ENCODE measurements at regions not wholly inside any gene's neighbourhood (a gene's known extent, or its start where the extent isn't known, plus 50 kb on each side); places are given as distances from the start of the nearest gene placed in this dataset.

DNA sequence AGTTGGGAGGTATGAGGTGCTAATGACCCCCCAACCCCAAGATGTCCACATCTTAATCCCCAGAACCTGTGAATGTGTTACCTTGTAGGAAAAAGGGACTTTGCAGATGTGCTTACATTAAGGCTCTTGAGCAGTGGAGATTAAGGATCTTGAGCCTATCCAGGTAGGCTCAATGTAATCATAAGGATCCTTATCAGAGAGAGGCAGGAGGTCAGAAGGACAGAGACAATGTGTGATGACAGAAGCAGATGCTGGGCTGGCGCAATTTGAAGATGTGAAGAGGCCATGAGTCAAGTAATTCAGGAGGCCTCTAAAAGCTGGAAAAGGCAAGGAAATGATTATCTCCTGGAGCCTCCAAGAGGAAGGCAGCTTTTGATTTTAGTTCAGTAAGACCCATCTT lies 90.4 kb upstream of the MAX start:
- H3K9me3 ChIP-seq, result no peaks in the 10 kb centered on the region
- H3K4me1 ChIP-seq, result no peaks in the 10 kb centered on the region
- H3K4me3 ChIP-seq, result no peak overlapping the region
- H3K36me3 ChIP-seq, result no peaks in the 10 kb centered on the region
- WGBS, 5 donors, result 41 to 100% (median 88%) methylated on average over 1 of the region's 1 CpG
- intact Hi-C loops (cut with DNase I; ENCODE audit: low total_unique reads), result no loop called here
- no peak for DNase-seq
- no peaks in the 10 kb centered on the region for H3K27me3 ChIP-seq
- H3K27ac ChIP-seq, result no peak overlapping the region
- no peak for TF ChIP-seq EP300 (IDR thresholded peaks at IDR 0.05)
- TF ChIP-seq POLR2A (IDR thresholded peaks at IDR 0.05), result no peak
- TF ChIP-seq POLR2AphosphoS5 (IDR thresholded peaks at IDR 0.05), result no peak
- TF ChIP-seq CTCF (IDR thresholded peaks at IDR 0.05), result no peak

GRCh38 chr14:65193916-65194590 lies 91.7 kb upstream of the MAX start:
- 48 to 90% (median 76%) methylated on average over 3 of the region's 3 CpGs for WGBS, 5 donors
- intact Hi-C loops (cut with DNase I; ENCODE audit: low total_unique reads), result no loop called here
- no peak for TF ChIP-seq POLR2A (IDR thresholded peaks at IDR 0.05)
- TF ChIP-seq POLR2AphosphoS5 (IDR thresholded peaks at IDR 0.05), result no peak
- no peak for TF ChIP-seq EP300 (IDR thresholded peaks at IDR 0.05)
- no peak for TF ChIP-seq CTCF (IDR thresholded peaks at IDR 0.05)

GRCh38 chr14:65195042-65195719 lies 92.9 kb upstream of the MAX start:
- no peaks in the 10 kb centered on the region for H3K4me1 ChIP-seq
- 86 to 93% (median 89%) methylated on average over 9 of the region's 9 CpGs for WGBS, 5 donors
- DNase-seq, result no peak
- intact Hi-C loops (cut with DNase I; ENCODE audit: low total_unique reads), result no loop called here
- H3K36me3 ChIP-seq, result no peaks in the 10 kb centered on the region
- H3K27ac ChIP-seq, result no peak overlapping the region
- TF ChIP-seq POLR2AphosphoS5 (IDR thresholded peaks at IDR 0.05) (no peak), POLR2A (IDR thresholded peaks at IDR 0.05) (no peak), EP300 (IDR thresholded peaks at IDR 0.05) (no peak), CTCF (IDR thresholded peaks at IDR 0.05) (no peak)
- no peak overlapping the region for H3K4me3 ChIP-seq
- no peaks in the 10 kb centered on the region for H3K9me3 ChIP-seq
- H3K27me3 ChIP-seq, result no peaks in the 10 kb centered on the region

More at GRCh38 chr14:65193916-65194590, 91.7 kb upstream of the MAX start:
- Histone ChIP-seq H3K4me3 (no peak overlapping the region), H3K27ac (no peak overlapping the region), H3K27me3 (no peaks in the 10 kb centered on the region), H3K9me3 (no peaks in the 10 kb centered on the region), H3K36me3 (no peaks in the 10 kb centered on the region), H3K4me1 (no peaks in the 10 kb centered on the region)
- no peak for DNase-seq

- 36 to 79% (median 74%) methylated on average over 1 of the region's 1 CpG for WGBS, 5 donors
- H3K9me3 ChIP-seq, result no peaks in the 10 kb centered on the region
- H3K27ac ChIP-seq, result no peak overlapping the region
- intact Hi-C loops (cut with DNase I; ENCODE audit: low total_unique reads), result no loop called here
- H3K4me1 ChIP-seq, result no peaks in the 10 kb centered on the region
- H3K4me3 ChIP-seq, result no peak overlapping the region
- H3K27me3 ChIP-seq, result no peaks in the 10 kb centered on the region
- no peaks in the 10 kb centered on the region for H3K36me3 ChIP-seq
- DNase-seq, result no peak
- TF ChIP-seq POLR2A (IDR thresholded peaks at IDR 0.05), result no peak
- no peak for TF ChIP-seq EP300 (IDR thresholded peaks at IDR 0.05)
- no peak for TF ChIP-seq CTCF (IDR thresholded peaks at IDR 0.05)
- no peak for TF ChIP-seq POLR2AphosphoS5 (IDR thresholded peaks at IDR 0.05)
Observed at GRCh38 chr14:65198346-65198745, 96.0 kb upstream of the MAX start.
